Panc1 (cell line): ENCODE measurements at regions not wholly inside any gene's neighbourhood (a gene's known extent, or its start where the extent isn't known, plus 50 kb on each side); places are given as distances from the start of the nearest gene placed in this dataset.

Experiments used
- ATAC-seq: fragments of 200-7000 bp; cut with Tn5 transposase; 2 replicates; pipeline ENCODE4 v1.9.1; 2020; ENCODE audit warnings: mild to moderate bottlenecking, moderate library complexity
- BruUV-seq: library from RNA; stranded (reverse); fragments of 400-500 nt; replicated peaks from 2 replicates; lab custom pipeline; 2021; lab: Mats Ljungman, UMichigan
- CTCF ChIA-PET: fragments of 300-600 bp; sonication (Branson Sonifier 250); formaldehyde crosslinking; loops from one replicate; lab custom pipeline; 2022; ENCODE audit warnings: antibody characterized with exemption; lab: Charles Lee
- POLR2A ChIA-PET: fragments of 300-600 bp; sonication (Branson Sonifier 250); formaldehyde crosslinking; loops from one replicate; lab custom pipeline; 2022; ENCODE audit warnings: antibody characterized with exemption; lab: Charles Lee
- DNase-seq: peaks from one replicate; pipeline ENCODE4 v3.0.0-alpha.2; 2010; ENCODE audit warnings: low read depth, low spot score
- H3K27ac ChIP-seq: 2 replicates; pipeline ENCODE4 v1.5.1; 2011; ENCODE audit warnings: mild to moderate bottlenecking, low read length, inconsistent platforms
- H3K27me3 ChIP-seq: fragments of 200-500 bp; sonication (Bioruptor generic); 2 replicates; pipeline ENCODE4 v1.6.0; 2014; ENCODE audit warnings: low read length, inconsistent platforms; ENCODE audit not compliant: control insufficient read depth, insufficient read depth
- H3K36me3 ChIP-seq: fragments of 200-500 bp; sonication (Bioruptor generic); 2 replicates; pipeline ENCODE4 v1.5.1; 2014; ENCODE audit warnings: inconsistent platforms, mild to moderate bottlenecking, low read length, moderate library complexity; ENCODE audit not compliant: control insufficient read depth, insufficient read depth
- H3K4me1 ChIP-seq: 2 replicates; pipeline ENCODE4 v1.5.1; 2011; ENCODE audit warnings: inconsistent platforms, mild to moderate bottlenecking, low read length, moderate library complexity; ENCODE audit not compliant: control insufficient read depth, insufficient read depth
- H3K4me3 ChIP-seq, 2 experiments: 2 replicates each; pipeline ENCODE4 v1.5.1; 2011 to 2012; ENCODE audit warnings: low read depth in 2 of 2, low read length in 2 of 2, mild to moderate bottlenecking in 2 of 2, inconsistent platforms in 1 of 2, moderate library complexity in 1 of 2
- H3K9me3 ChIP-seq: fragments of 200-500 bp; sonication (Bioruptor generic); 2 replicates; pipeline ENCODE4 v1.5.1; 2014; ENCODE audit warnings: low read depth, mild to moderate bottlenecking, inconsistent platforms, low read length, moderate library complexity; ENCODE audit not compliant: control insufficient read depth, insufficient read depth
- POLR2AphosphoS5 ChIP-seq: IDR thresholded peaks from 2 replicates; pipeline ENCODE4 v1.6.1; 2012; ENCODE audit warnings: mild to moderate bottlenecking, low read depth, low read length, moderate library complexity
- SIN3A ChIP-seq: IDR thresholded peaks from 2 replicates; pipeline ENCODE4 v1.6.1; 2012; ENCODE audit warnings: low read depth, mild to moderate bottlenecking, low read length, moderate library complexity, borderline replicate concordance; ENCODE audit not compliant: insufficient read depth
- TCF7L2 ChIP-seq: IDR thresholded peaks from 2 replicates; pipeline ENCODE4 v1.6.1; 2011; ENCODE audit warnings: mild to moderate bottlenecking, low read depth, low read length, inconsistent platforms
- in situ Hi-C: cut with HindIII; loops from 2 replicates; pipeline ENCODE4 v1.10.0; 2016; ENCODE audit warnings: low sequenced_read_pairs, low pct_unique_long_range_greater_than_20kb
- intact Hi-C: fragments of 100-400 bp; cut with micrococcal nuclease; formaldehyde crosslinking; loops from one replicate; pipeline ENCODE4 v1.10.0; 2022; ENCODE audit not compliant: unreplicated experiment
- TF ChIP-seq, protein P1 (sequence below): fragments of 450-650 bp; IDR thresholded peaks from 2 replicates; pipeline ENCODE4 v1.5.1; 2017; ENCODE audit warnings: mild to moderate bottlenecking
- TF ChIP-seq, protein P2 (sequence below), 2 experiments: IDR thresholded peaks; 2 replicates each; pipeline ENCODE4 v1.6.1; 2011 to 2012; ENCODE audit warnings: low read depth in 2 of 2, control low read depth in 1 of 2, low read length in 1 of 2, mild to moderate bottlenecking in 1 of 2, moderate library complexity in 1 of 2; ENCODE audit not compliant: insufficient read depth in 1 of 2

DNA sequence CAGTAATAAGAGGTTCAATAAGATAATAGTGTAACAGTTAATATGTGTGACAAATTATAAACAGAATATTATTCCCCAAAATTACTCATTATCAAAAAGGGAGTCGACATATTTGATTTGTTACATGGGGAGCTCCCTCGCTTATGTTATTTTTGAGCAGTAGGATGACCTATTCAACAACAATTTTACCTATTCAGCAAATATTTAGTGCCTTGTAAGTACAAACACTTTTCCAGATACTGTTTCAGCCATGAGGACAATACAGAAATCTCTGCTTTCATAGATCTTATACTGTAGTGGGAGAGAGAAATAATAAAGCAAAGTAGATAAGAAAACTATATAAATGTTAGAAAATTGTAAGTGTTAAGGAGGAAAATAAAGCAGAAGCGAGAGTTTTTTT lies 1342.8 kb upstream of the WWC1 start:
- Histone ChIP-seq H3K9me3 (no peaks in the 10 kb centered on the region), H3K27ac (no peak overlapping the region), H3K4me3 (no peak overlapping the region), H3K4me1 (no peaks in the 10 kb centered on the region), H3K36me3 (no peaks in the 10 kb centered on the region), H3K27me3 (no peaks in the 10 kb centered on the region)
- ChIA-PET POLR2A (no interaction called here), CTCF (no interaction called here)
- in situ Hi-C loops (no loop called here), intact Hi-C loops (no loop called here)
- ATAC-seq (no peak), DNase-seq (no peak)
- BruUV-seq: no TSS peak
- TF ChIP-seq, protein P1, sequence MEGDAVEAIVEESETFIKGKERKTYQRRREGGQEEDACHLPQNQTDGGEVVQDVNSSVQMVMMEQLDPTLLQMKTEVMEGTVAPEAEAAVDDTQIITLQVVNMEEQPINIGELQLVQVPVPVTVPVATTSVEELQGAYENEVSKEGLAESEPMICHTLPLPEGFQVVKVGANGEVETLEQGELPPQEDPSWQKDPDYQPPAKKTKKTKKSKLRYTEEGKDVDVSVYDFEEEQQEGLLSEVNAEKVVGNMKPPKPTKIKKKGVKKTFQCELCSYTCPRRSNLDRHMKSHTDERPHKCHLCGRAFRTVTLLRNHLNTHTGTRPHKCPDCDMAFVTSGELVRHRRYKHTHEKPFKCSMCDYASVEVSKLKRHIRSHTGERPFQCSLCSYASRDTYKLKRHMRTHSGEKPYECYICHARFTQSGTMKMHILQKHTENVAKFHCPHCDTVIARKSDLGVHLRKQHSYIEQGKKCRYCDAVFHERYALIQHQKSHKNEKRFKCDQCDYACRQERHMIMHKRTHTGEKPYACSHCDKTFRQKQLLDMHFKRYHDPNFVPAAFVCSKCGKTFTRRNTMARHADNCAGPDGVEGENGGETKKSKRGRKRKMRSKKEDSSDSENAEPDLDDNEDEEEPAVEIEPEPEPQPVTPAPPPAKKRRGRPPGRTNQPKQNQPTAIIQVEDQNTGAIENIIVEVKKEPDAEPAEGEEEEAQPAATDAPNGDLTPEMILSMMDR: no peak
- TF ChIP-seq TCF7L2 (no peak), SIN3A (no peak), POLR2AphosphoS5 (no peak)
- TF ChIP-seq, protein P2, sequence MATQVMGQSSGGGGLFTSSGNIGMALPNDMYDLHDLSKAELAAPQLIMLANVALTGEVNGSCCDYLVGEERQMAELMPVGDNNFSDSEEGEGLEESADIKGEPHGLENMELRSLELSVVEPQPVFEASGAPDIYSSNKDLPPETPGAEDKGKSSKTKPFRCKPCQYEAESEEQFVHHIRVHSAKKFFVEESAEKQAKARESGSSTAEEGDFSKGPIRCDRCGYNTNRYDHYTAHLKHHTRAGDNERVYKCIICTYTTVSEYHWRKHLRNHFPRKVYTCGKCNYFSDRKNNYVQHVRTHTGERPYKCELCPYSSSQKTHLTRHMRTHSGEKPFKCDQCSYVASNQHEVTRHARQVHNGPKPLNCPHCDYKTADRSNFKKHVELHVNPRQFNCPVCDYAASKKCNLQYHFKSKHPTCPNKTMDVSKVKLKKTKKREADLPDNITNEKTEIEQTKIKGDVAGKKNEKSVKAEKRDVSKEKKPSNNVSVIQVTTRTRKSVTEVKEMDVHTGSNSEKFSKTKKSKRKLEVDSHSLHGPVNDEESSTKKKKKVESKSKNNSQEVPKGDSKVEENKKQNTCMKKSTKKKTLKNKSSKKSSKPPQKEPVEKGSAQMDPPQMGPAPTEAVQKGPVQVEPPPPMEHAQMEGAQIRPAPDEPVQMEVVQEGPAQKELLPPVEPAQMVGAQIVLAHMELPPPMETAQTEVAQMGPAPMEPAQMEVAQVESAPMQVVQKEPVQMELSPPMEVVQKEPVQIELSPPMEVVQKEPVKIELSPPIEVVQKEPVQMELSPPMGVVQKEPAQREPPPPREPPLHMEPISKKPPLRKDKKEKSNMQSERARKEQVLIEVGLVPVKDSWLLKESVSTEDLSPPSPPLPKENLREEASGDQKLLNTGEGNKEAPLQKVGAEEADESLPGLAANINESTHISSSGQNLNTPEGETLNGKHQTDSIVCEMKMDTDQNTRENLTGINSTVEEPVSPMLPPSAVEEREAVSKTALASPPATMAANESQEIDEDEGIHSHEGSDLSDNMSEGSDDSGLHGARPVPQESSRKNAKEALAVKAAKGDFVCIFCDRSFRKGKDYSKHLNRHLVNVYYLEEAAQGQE (IDR thresholded peaks at IDR 0.05; ENCODE audit: insufficient read depth in 1 of 2, low read depth in 2 of 2, low read length in 1 of 2): no peak

DNA sequence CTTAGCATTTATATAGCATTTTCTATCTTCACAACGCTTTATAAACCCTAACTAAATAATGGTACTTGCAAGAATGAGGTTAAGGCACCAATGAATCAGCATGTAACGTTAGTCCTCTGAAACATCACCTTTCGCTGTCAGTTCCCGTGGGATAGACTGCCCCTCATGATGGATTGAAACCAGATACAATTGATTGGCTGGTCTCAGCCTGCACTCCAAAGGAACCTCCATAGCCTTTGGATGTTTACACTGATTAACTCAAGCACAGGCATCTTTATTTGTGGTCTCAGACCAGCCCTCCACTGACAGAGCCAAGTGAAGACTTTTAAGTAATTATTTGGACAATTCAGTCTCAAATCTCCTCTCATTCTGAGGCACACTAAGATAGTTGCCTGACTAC lies 1339.4 kb upstream of the WWC1 start:
- CTCF ChIA-PET: no interaction called here
- Histone ChIP-seq H3K4me1 (no peaks in the 10 kb centered on the region), H3K4me3 (no peak overlapping the region), H3K27ac (no peak overlapping the region), H3K36me3 (no peaks in the 10 kb centered on the region), H3K27me3 (no peaks in the 10 kb centered on the region), H3K9me3 (no peaks in the 10 kb centered on the region)
- no TSS peak for BruUV-seq
- intact Hi-C loops: no loop called here
- DNase-seq (no peak), ATAC-seq (no peak)
- TF ChIP-seq, protein P2 (IDR thresholded peaks at IDR 0.05; ENCODE audit: insufficient read depth in 1 of 2, low read depth in 2 of 2, low read length in 1 of 2): no peak
- TF ChIP-seq, protein P1: no peak
- TF ChIP-seq SIN3A (no peak), TCF7L2 (no peak), POLR2AphosphoS5 (no peak)
- in situ Hi-C loops: no loop called here
- POLR2A ChIA-PET: no interaction called here
